ENCODE measurements at regions not wholly inside any gene's neighbourhood (a gene's known extent, or its start where the extent isn't known, plus 50 kb on each side); places are given as distances from the start of the nearest gene placed in this dataset.

DNA sequence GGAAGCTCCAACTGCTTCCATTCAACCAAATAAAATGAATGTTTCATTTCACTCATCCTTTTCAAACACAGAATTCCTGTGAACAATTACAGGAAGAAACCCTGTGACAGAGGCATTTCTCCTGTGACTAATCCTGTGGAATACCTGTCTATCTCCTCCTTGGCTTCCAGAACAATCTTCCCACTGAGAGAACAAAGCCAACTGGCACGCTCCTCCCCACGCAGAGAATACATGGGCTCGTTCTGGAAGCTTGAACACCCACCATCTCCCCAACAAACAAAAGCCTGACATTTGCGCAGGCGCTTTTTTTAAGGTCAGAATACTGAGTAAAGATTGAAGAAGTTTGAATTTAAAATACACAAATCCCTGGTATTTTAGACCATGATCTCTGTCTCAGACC lies 104.7 kb upstream of the SLC66A3 start:
- DNase-seq: no peak

- no peak for DNase-seq
Measured at GRCh38 chr2:11051280-11051679, 104.0 kb upstream of the SLC66A3 start.

DNA sequence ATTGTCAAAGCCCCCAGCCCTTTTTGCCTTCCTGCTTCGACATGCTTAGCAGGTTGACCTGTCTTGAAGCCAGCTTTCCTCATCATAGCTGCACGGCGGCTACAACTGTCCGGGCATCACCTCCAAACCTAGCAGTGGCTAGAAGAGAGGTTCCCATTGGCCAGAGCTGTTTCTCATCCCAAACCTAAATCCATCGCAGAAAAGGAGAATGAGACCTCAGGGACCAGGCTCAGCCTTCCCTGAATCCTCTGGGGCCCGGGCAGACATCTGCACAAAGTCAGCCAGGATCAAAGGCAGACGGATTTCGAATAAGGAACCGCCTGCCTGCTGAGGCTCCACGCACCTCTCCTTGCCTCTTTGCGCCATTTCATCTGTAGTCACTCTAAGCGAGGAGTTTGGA lies 101.7 kb upstream of the SLC66A3 start:
- DNase-seq: no peak

DNA sequence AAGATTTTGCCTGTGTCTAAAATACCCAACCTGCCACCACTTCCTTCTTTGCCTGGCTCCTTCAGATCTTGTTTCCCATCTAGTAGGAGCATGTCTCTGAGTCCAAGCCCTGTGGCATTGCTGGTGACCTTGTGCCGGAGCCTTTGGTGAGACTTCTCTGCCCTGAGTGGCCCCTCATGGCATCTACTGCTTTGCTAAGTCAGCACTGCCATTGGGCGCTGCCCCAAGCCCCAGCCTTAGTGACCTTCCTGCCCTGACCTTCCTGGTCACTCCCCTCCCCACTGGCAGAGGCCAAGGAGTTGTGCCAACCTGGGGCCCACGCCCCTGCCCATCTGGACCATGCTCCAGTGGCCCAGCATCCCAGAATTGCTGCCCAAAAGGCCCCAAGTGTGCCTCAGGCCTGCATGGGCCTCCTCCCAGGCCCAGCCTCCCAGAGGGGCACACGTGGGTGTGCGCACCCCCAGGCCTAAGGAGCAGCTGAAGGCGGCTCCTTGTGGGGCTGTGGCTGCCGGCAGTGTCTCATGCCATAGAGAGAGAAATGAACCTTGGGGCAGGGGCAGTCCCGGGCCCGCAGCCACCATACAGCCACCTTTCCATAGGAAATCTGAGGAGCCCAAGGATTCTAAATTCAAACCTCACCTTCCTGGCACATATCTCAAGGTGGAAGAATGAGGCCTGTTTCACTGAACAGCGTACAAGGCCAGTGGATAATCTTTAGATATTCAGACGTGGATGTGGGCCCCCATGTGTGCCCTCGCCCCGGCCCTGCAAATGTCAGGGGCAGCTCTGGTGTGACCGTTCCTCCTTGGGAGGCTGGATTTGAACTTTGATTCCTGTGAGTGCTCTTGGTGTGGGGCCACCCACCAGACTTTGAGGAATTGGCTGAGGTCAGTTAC lies 100.2 kb upstream of the SLC66A3 start:
- DNase-seq: no peak

DNA sequence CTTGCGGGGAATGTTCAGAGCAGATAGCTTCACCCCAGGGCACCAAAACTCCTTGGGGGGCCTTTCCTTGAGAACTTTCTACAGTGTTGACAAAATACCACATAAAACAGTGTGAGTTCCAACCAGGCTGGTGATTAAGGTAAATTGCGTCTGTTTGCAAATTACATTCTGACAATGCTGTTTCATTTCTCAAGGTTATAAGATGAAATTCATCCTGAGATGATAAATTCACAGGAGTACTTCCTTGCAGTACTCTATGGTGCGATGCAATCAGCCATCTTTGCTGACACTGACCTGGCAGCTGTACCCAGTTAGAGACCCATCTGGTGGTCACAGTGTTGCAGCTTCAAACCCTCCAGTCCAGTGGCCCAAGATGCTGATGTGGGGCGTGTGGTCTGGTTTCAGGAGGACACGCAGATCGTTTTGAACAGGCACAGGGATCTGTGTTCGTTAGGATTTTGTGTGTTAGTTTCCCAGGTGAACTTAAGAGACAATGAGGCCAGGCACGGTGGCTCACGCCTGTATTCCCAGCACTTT lies 99.5 kb upstream of the SLC66A3 start:
- no peak for DNase-seq

GRCh38 chr2:11056614-11057013 lies 98.7 kb upstream of the SLC66A3 start:
- DNase-seq: peak; percentile 96

GRCh38 chr2:11057031-11057430 lies 98.2 kb upstream of the SLC66A3 start:
- DNase-seq: no peak

DNA sequence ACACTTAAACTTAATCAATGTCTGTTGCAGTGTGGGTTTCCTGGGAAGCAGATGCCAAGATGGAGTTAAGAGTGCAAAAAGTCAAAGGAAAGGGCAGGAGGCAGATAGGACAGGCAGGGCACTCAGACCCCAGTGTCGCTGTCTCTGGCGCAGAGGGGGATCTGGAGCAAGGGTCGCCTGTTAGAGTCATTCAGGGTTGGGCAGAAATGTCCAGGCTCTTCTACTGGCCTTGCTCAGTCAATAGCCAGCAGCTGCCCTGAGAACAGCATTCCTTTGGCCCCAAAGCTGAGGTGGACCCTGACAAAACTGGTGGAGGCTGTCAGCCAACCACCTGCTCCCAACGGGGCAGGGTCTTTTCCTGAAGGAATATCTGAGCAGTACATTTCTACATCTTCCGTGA lies 97.1 kb upstream of the SLC66A3 start:
- DNase-seq: no peak

GRCh38 chr2:11060376-11061169 lies 94.7 kb upstream of the SLC66A3 start:
- no peak for DNase-seq

- no peak for DNase-seq
Measured at GRCh38 chr2:11065833-11066485, 89.3 kb upstream of the SLC66A3 start.

DNA sequence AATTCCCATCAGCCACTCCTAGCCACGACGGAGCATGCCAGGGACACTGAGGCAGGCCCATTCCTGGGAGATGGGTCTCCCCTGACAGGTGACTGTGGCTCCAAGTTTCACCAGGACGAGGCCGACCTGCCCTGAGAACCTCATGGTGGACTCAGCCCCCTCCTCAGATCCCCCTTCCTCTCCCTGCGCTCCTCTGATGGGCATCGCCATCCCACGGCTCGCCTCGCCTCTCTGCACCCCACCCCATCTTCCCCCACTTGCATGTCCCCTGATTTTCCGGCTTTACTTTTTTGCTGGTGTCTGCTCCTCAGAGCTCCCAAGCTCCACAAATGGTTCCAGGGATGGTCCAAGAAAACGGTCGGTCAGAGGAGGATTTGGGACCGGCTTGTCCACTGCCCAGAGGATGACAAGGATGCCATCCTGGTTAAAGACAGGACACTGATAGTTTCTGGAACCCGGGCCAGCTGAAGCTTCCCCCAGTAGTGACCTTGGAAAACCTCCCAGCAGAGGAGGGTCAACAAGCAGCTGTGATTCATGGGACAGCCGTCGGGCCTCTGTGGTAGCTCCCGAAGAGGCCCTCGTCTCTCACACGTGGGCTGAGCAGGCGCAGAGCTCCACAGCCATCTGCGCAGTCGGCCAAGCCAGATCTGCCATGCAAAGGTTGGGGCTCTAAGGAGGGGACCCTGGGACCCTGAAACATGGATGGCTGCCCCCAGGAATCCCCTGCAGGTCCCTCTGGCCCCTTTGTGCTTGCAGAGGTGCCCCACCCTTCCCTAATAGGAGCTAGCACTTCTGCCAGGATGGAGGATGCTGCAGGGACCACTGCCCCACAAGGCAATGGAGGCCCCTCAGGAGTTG lies 87.8 kb upstream of the SLC66A3 start:
- DNase-seq: no peak

- DNase-seq: no peak
Measured at GRCh38 chr2:11068079-11068741, 87.1 kb upstream of the SLC66A3 start.

DNA sequence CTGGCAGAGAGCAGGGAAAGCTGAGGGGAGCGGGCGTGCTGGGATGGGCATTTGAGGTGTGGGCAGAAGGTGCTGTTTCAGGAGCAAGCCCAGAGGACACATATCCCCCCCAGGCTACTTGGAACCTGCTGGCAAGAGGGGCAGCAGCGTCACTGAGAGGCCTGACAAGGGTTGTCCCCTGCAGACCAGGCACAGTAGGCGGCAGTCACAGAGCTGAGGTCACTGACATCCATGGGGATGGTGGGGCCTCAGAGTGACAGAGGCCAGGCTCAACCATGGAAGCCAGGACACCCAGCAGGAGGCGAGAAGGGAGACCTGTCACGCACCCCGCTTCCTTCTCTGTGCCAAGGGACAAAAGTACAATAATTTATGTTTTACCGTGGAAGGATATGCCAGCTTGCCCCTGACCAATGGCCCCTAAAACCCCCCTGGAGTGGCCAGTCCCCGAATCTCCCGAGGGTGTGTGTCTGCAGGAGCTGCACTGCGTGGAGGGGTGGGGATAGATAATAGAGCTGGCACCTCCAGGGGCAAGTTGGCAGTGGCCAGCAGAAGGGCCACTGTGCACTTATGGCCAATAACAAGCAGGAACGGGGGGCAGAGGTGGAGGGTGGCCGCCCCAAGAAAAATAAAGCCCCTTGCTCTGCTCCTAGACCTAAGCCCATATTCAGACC lies 86.3 kb upstream of the SLC66A3 start:
- DNase-seq: no peak

- no peak for DNase-seq
Measured at GRCh38 chr2:11069566-11070185, 85.6 kb upstream of the SLC66A3 start.

- peak; percentile 24 for DNase-seq
Measured at GRCh38 chr2:11071211-11071610, 84.1 kb upstream of the SLC66A3 start.

GRCh38 chr2:11071939-11072338 lies 83.3 kb upstream of the SLC66A3 start:
- DNase-seq: no peak

- DNase-seq: peak; percentile 12
Measured at GRCh38 chr2:11072550-11072949, 82.7 kb upstream of the SLC66A3 start.

- peak; percentile 51 for DNase-seq
Measured at GRCh38 chr2:11073251-11073650, 82.0 kb upstream of the SLC66A3 start.

GRCh38 chr2:11073776-11074175 lies 81.5 kb upstream of the SLC66A3 start:
- peak; percentile 54 for DNase-seq

DNA sequence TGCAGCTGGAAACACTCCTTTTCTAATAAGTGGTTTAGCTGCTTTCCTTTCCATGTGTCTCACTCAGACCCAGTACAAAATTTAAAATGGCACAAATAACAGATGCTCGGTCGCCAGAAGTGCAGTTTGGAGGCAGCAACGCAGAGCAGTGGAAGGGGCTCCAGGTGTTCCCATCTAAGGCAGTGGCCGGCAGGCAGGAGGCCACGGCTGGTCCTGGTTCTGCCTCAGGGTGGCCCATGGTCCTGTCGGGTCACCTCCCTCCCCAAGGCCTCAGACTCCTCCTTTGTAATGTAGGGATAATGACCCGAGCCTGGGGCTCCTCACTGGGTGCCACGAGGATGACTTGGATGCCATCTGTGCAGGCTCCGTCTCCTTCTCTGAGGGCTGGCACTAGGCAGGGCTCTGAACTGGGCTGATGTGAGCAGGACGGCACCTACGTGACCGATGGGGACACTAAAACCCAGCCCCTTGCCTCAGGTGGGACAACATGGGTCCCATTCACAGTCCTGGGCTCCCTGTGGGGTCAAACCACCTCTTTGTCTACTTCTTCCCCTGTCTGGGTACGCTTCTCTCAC lies 80.9 kb upstream of the SLC66A3 start:
- no peak for DNase-seq
